GM18498 (cell line): ENCODE measurements at regions not wholly inside any gene's neighbourhood (a gene's known extent, or its start where the extent isn't known, plus 50 kb on each side); places are given as distances from the start of the nearest gene placed in this dataset.

Source experiments
- ATAC-seq: cut with Tn5 transposase; IDR thresholded peaks from one replicate; pipeline ENCODE4 v1.9.1; 2021; ENCODE audit warnings: mild to moderate bottlenecking, moderate library complexity; ENCODE audit not compliant: unreplicated experiment

- no peak for ATAC-seq
These were observed 68.3 kb upstream of the EDN1 start for GRCh38 chr6:12221856-12222255.

GRCh38 chr6:12222405-12223366, 67.5 kb upstream of the EDN1 start:
- ATAC-seq, result no peak

- ATAC-seq, result no peak
These were observed 66.8 kb upstream of the EDN1 start for GRCh38 chr6:12223383-12223782.

GRCh38 chr6:12224251-12224650, 65.9 kb upstream of the EDN1 start:
- no peak for ATAC-seq

- ATAC-seq, result no peak
These were observed 61.6 kb upstream of the EDN1 start for GRCh38 chr6:12228447-12229146.

GRCh38 chr6:12229332-12229731, 60.8 kb upstream of the EDN1 start:
- ATAC-seq, result no peak

GRCh38 chr6:12230523-12230922, 59.6 kb upstream of the EDN1 start:
- ATAC-seq, result no peak

GRCh38 chr6:12232339-12232738, 57.8 kb upstream of the EDN1 start:
- peak; percentile 54 for ATAC-seq

GRCh38 chr6:12232821-12233220, 57.3 kb upstream of the EDN1 start:
- ATAC-seq, result no peak

- no peak for ATAC-seq
These were observed 56.2 kb upstream of the EDN1 start for GRCh38 chr6:12233693-12234571.

- no peak for ATAC-seq
These were observed 54.8 kb upstream of the EDN1 start for GRCh38 chr6:12235341-12235740.

- ATAC-seq, result no peak
These were observed 51.9 kb upstream of the EDN1 start for GRCh38 chr6:12238219-12238618.
